Body of pancreas (tissue), 4 donors: ENCODE measurements at regions not wholly inside any gene's neighbourhood (a gene's known extent, or its start where the extent isn't known, plus 50 kb on each side); places are given as distances from the start of the nearest gene placed in this dataset.

Source experiments
- CTCF ChIP-seq, 7 experiments: fragments of 450-650 bp in 4 of 7; fragments of 200-600 bp in 3 of 7; sonication (generic) in 3 of 7; IDR thresholded peaks; one replicate each; pipeline ENCODE4 v1.5.1; 2016 to 2019; ENCODE audit warnings: antibody characterized with exemption in 7 of 7
- POLR2A ChIP-seq, 3 donors: fragments of 450-650 bp; IDR thresholded peaks; one replicate each; pipeline ENCODE4 v1.6.1; 2016; ENCODE audit warnings: antibody characterized with exemption in 3 of 3, mild to moderate bottlenecking in 2 of 3

- TF ChIP-seq CTCF (IDR thresholded peaks at IDR 0.05) (no peak), POLR2A (IDR thresholded peaks at IDR 0.05) (no peak)
Measured at GRCh38 chr18:38321262-38321661, 755.7 kb upstream of the CELF4 start.
